ENCODE measurements at regions not wholly inside any gene's neighbourhood (a gene's known extent, or its start where the extent isn't known, plus 50 kb on each side); places are given as distances from the start of the nearest gene placed in this dataset.

DNA sequence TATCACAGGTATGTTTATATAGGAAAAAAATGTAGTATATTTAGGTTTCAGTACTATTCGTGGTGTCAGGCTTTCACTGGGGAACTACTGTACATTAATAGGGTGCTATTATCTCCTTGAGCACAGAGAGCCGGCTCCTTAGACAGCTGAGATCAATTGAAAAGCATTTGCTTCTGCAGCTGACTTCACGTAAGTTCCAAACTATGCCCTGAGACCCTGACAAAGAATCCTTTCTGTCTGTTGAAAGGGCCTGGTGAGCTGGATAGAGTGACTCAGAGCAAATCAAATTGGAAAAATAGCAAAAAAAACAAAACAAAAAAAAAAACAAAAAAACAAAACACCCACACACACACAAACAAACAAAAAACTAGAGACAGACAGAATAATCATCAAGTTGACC is 652.0 kb downstream of the MTRR start:
- TF ChIP-seq, protein P1, sequence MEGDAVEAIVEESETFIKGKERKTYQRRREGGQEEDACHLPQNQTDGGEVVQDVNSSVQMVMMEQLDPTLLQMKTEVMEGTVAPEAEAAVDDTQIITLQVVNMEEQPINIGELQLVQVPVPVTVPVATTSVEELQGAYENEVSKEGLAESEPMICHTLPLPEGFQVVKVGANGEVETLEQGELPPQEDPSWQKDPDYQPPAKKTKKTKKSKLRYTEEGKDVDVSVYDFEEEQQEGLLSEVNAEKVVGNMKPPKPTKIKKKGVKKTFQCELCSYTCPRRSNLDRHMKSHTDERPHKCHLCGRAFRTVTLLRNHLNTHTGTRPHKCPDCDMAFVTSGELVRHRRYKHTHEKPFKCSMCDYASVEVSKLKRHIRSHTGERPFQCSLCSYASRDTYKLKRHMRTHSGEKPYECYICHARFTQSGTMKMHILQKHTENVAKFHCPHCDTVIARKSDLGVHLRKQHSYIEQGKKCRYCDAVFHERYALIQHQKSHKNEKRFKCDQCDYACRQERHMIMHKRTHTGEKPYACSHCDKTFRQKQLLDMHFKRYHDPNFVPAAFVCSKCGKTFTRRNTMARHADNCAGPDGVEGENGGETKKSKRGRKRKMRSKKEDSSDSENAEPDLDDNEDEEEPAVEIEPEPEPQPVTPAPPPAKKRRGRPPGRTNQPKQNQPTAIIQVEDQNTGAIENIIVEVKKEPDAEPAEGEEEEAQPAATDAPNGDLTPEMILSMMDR (conservative IDR thresholded peaks at IDR 0.05) = no peak
- TF ChIP-seq ZFX (IDR thresholded peaks at IDR 0.05) = no peak

Data from C4-2B (cell line).